ENCODE measurements at regions not wholly inside any gene's neighbourhood (a gene's known extent, or its start where the extent isn't known, plus 50 kb on each side); places are given as distances from the start of the nearest gene placed in this dataset.
"Not testable (repeated sequence)": the region's sequence is repeated elsewhere in the genome, so short reads cannot be mapped to it uniquely, and the experiment has no call there.

DNA sequence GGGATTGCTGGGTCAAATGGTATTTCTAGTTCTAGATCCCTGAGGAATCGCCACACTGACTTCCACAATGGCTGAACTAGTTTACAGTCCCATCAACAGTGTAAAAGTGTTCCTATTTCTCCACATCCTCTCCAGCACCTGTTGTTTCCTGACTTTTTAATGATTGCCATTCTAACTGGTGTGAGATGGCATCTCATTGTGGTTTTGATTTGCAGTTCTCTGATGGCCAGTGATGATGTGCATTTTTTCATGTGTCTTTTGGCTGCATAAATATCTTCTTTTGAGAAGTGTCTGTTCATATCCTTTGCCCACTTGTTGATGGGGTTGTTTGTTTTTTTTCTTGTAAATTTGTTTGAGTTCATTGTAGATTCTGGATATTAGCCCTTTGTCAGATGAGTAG, 220.3 kb downstream of the NPR3 start:
- not testable (repeated sequence) for DNase-seq

GRCh38 chr5:32932241-32932935, 221.3 kb downstream of the NPR3 start:
- DNase-seq = no peak

GRCh38 chr5:32933692-32934091, 222.6 kb downstream of the NPR3 start:
- no peak for DNase-seq

- no peak for DNase-seq
Observed at GRCh38 chr5:32934529-32934928, 223.4 kb downstream of the NPR3 start.

DNA sequence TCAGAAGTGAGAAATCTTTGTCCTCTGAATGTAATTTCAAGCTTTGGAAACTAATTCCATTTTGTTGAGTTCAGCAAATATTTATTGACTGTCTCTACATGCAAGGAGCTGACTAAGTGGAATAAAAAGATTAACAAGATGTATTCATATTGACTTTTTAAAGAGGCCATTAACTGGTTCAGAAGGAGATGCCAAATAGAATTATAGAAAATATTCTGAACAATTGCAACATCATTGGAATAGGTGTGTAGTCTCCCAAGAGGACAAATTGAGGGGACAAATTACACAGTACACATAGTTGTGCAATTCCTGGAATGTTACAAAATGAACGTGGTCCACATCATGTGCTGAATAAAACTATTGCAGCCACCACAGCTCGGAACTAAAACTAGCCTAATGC, 224.2 kb downstream of the NPR3 start:
- DNase-seq = no peak

GRCh38 chr5:32936329-32936728, 225.2 kb downstream of the NPR3 start:
- DNase-seq = no peak

DNA sequence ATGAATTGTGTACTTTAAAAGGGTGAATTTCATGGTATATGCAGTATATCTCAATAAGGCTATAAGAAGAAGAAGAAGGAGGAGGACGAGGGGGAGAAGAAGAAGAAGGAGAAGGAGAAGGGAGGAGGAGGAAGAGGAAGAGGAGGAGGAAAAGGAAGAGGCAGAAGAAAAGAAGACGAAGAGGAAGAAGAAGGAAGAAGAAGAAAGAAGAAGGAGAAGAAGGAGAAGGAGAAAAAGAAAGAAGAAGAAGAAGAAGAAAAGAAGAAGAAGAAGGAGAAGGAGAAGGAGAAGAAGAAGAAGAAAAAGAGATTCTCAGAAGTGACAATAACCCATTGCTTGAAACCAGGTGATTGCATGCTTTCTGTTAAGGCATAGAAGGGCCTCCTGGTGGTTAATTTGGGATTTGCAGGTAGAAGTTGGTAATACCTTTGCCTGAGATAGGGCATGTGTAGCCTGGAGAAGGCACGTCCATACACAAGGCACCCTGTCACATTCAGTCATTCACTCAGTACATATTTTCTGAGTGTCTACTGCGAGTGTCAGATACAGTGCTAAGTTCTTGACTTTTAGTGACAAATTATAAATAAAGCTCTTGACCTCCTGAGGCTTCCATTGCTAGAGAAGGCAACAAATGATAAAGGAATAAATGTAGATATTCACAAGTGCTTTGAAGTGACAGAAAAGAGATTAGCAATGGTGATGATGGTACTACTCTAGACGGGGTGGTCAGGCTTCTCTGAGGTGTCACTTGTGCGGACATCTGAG, 231.3 kb downstream of the NPR3 start:
- no peak for DNase-seq

- DNase-seq = no peak
Observed at GRCh38 chr5:32949286-32949970, 238.3 kb downstream of the NPR3 start.

GRCh38 chr5:32951003-32951402, 239.9 kb downstream of the NPR3 start:
- no peak for DNase-seq

- no peak for DNase-seq
Observed at GRCh38 chr5:32951878-32952277, 240.8 kb downstream of the NPR3 start.

DNA sequence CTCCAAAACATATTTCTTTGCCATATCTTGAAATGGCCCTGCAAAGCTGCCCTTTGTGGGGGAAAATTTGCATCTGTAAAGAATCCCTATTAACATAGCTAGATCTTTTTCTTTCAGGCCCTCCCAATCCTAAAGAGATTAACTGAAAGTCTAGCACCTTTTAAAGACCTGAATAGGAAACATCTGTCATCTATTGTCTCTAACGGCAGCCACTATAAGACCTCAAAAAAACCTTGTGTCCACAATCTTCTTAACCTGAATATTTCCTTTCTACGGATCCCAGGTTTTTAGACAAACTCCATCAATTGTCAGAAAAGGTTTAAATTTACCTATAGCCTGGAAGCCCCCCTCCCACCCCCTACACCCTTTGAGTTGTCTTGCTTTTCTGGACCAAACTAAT, 241.3 kb downstream of the NPR3 start:
- not testable (repeated sequence) for DNase-seq

- DNase-seq = no peak
Observed at GRCh38 chr5:32953694-32954093, 242.6 kb downstream of the NPR3 start.

DNA sequence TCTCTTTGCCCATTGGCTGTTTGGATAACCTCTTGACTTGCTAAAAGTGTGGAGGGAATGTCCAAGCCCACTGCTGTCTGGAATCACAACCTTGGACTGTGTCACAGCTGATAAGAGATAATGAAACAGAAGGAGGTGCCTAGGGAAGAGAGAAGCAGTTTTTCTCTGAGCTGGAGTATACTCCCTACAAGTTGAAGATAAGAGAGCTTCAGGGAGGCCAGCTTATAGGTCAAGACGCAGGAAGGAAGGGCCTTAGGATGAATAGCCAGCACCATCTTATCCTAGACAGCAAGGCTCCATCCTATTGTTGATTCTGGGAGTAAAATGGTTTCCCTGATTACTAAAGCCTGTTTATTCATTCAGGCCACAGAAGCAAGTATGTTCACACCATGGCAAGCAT, 244.7 kb downstream of the NPR3 start:
- no peak for DNase-seq

GRCh38 chr5:32960340-32961058, 249.4 kb downstream of the NPR3 start:
- no peak for DNase-seq

- no peak for DNase-seq
Observed at GRCh38 chr5:32961059-32961415, 249.9 kb downstream of the NPR3 start.

- no peak for DNase-seq
Observed at GRCh38 chr5:32964261-32964660, 253.1 kb downstream of the NPR3 start.

- DNase-seq = no peak
Observed at GRCh38 chr5:32973646-32974045, 262.5 kb downstream of the NPR3 start.

DNA sequence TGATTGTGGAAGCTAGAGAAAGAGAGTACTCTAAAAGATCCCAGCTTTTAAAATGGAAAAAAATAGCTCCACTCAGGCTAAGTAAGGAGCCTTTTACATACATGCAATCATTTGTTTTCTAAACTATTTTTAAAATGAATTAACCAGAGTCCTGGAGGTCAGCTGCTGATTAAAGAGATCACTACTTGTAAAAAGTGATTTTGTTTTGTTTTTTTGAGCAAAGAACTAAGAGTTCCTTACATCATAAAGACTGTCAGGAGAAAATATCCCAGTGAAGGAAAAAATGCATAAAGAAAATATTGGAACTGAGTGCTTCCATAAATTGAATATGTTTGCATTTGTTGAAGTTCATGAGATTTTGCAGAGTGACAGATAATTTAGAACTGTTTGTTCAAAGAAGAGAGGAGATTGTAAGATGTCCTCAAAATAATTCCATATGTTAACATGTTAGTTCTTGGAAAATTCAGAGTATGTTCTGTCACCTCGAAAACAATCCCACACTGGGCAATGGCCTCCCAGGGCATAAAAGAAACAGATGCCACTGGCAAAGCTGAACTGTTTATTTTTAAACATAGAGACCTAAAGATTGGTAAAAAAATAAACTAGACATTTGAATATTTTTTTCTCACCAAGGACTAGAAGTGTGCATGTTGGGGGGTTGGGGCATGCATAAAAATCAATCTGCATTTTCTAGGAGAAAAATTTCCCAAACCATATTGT, 264.7 kb downstream of the NPR3 start:
- no peak for DNase-seq

- DNase-seq = no peak
Observed at GRCh38 chr5:32981061-32981460, 269.9 kb downstream of the NPR3 start.

GRCh38 chr5:32984851-32985610, 273.9 kb downstream of the NPR3 start:
- no peak for DNase-seq

GRCh38 chr5:32989815-32990214, 278.7 kb downstream of the NPR3 start:
- DNase-seq = no peak
